CD1c-positive myeloid dendritic cell (primary cell): ENCODE measurements at regions not wholly inside any gene's neighbourhood (a gene's known extent, or its start where the extent isn't known, plus 50 kb on each side); places are given as distances from the start of the nearest gene placed in this dataset.
A peak's percentile ranks its signal among the peaks of the same experiment; 100 is the strongest.

ENCODE experiments used
- DNase-seq: peaks from one replicate; pipeline ENCODE4 v3.0.0-alpha.2; 2016; ENCODE audit errors: extremely low spot score

DNA sequence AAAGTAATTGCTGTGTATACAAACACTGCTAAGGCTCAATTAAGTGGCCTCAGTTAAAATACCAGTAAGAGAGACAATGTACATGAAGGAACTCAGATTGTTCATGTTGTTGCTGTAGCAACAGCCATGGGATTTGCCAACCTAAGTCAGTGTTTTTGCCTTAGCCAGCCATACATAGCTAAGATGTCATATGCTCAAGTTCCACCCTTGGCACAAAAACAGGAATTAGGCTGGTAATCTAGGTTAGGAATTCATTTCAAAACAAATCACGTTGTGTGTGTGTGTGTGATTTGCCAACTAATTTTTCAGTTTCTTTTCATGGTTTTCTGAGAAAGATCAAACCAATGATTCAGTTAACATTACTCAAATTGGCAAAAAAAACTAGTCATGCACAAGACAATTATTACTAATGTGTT, 143.7 kb upstream of the KCNMB2 start:
- peak; percentile 26 for DNase-seq

- no peak for DNase-seq
Measured at GRCh38 chr3:178393146-178393545, 143.1 kb upstream of the KCNMB2 start.

- DNase-seq: no peak
Measured at GRCh38 chr3:178393824-178394223, 142.4 kb upstream of the KCNMB2 start.

- no peak for DNase-seq
Measured at GRCh38 chr3:178396318-178396717, 139.9 kb upstream of the KCNMB2 start.

DNA sequence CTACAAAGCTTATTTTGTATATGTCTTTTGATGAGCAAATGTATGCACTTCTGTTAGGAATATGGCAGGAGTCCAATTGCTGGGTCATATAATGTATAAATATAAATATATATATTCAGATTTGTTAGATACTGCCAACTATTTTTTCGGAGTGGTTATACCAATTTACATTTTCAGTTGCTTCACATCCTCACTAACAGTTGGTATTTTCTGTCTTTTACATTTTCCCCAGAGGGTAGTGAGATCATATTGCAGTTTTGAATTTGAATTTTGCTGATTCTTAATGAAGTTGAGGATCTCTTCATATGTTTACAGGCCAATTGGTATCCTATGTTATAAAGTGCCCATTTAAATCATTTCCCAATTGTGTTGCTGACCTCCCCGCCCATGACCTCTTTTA, 139.0 kb upstream of the KCNMB2 start:
- DNase-seq: no peak

DNA sequence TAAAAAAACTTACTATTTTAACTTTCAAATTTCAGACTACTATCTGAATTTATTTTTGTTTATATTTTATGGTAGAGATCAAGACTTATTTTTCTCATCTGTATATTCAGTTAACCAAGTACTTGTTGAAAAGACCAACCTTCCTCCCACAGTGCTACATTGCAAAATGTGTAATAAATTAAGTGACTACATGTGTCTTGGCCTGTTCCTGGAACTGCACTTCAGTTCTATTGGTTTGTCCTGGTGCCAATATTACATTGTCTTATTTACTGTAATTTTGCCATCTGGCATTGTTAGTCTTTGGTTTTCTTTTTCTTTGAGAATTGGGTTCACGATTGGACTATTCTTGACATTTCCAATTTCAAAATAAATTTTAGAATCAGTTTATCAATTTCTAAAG, 138.4 kb upstream of the KCNMB2 start:
- no peak for DNase-seq

GRCh38 chr3:178404961-178405360, 131.3 kb upstream of the KCNMB2 start:
- no peak for DNase-seq

GRCh38 chr3:178405531-178405930, 130.7 kb upstream of the KCNMB2 start:
- no peak for DNase-seq

- DNase-seq: no peak
Measured at GRCh38 chr3:178406206-178406605, 130.0 kb upstream of the KCNMB2 start.

DNA sequence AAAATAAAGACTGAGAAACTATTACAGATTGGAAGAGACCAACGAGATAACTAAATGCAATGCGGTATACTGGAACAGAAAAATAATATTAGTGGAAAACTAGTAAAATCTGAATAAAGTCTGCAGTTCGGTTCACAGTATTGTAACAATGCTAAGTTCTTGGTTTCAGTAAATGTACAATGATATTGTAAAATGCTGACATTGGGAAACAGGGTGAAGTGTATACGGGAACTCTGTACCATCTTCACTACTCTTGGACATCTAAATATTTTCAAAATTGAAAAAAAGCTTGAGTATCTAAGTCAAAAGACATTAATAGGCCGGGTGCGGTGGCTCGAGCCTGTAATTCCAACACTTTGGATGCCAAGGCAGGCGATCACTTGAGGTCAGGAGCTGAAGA, 120.9 kb upstream of the KCNMB2 start:
- no peak for DNase-seq

DNA sequence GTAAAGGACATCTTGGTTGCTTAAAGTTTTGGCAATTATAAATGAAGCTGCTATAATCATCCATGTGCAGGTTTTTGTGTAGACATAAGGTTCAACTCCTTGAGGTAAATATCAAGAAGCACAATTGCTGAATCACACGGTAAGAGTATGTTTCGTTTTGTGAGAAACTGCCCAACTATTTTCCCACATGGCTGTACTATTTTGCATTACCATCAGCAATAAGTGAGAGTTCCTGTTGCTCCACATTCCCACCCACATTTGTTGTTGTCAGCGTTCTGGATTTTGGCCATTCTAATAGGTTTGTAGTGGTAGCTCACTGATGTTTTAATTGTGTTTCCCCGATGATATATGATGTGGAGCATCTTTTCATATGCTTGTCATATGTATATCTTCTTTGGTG, 118.5 kb upstream of the KCNMB2 start:
- no peak for DNase-seq

- DNase-seq: no peak
Measured at GRCh38 chr3:178419071-178419470, 117.2 kb upstream of the KCNMB2 start.

DNA sequence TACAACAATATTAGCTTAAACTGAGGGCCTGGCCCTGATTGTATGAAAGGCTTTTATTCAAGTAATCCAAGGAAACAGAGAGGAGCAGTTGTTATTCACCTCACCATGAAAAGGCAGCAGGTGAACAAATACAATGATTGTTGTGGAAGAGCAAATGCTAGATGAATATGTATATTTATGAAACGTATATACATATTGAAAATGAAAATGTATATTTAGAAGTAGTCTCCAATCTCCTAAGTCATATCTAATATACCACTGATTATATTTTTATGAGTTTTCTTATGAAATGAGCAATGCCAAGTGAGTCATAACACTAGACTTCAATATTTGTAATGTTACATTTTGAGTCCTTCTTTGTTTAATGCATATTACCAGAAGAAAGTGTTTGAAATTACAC, 116.2 kb upstream of the KCNMB2 start:
- no peak for DNase-seq

- no peak for DNase-seq
Measured at GRCh38 chr3:178421069-178421468, 115.2 kb upstream of the KCNMB2 start.

- no peak for DNase-seq
Measured at GRCh38 chr3:178422406-178422805, 113.8 kb upstream of the KCNMB2 start.

- DNase-seq: no peak
Measured at GRCh38 chr3:178428037-178428436, 108.2 kb upstream of the KCNMB2 start.

GRCh38 chr3:178434206-178434805, 101.9 kb upstream of the KCNMB2 start:
- DNase-seq: no peak

- no peak for DNase-seq
Measured at GRCh38 chr3:178435575-178435974, 100.7 kb upstream of the KCNMB2 start.

DNA sequence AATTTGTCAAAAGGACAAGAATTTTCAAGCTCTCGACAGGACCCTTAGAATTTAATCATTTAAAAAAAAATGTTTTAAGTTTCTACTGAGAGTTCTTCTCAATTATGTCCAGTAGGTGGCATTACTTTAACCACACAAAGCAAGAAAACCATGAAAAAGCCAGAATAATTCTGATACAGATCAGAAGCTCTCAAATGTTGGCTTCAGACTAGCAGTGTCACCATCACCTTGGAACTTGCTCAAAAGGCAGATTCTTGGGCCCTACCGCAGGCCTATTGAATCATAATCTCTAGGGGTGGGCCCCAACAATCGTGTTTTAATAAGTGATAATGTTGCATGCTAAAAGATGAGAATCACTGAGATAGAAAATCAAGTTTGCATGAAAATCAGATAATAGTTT, 99.5 kb upstream of the KCNMB2 start:
- peak; percentile 3 for DNase-seq

GRCh38 chr3:178437236-178437635, 99.0 kb upstream of the KCNMB2 start:
- peak; percentile 4 for DNase-seq

DNA sequence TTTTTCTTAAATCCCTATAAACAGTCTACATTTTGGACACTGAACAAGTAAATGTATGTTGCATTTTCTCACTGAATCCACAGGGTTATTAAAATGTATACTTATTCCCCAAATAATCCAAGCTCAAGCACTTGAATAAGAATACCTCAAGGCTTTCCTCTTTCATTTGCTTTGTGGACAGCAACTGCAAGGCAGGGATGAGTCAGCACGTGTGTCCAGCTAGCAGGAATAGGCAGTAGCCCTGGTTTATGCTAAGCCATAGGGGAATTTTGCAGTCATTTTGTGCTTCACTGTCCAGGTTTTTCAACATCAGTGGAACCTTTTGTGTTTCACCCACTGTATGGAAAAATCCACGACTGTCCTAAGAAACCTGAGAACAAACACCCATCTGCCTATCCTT, 96.7 kb upstream of the KCNMB2 start:
- no peak for DNase-seq

DNA sequence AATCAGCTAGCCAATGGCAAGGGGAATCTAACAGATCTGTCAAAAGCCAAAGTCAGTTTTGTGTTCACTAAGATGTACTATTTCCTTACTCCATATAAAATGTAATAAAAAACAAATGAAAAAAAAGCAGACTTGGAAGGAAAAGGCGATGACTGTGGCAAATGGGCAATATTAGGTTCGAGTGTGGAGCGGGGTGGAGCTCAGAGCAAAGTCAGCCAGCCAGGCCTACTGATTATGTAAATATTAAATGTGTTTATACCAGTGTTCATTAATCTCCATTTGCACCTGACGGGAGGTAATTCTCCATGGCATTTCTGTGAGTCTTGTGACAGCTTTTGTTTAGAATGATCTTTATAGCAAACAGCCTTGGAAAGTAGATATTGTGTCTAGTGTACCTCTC, 96.2 kb upstream of the KCNMB2 start:
- DNase-seq: no peak

DNA sequence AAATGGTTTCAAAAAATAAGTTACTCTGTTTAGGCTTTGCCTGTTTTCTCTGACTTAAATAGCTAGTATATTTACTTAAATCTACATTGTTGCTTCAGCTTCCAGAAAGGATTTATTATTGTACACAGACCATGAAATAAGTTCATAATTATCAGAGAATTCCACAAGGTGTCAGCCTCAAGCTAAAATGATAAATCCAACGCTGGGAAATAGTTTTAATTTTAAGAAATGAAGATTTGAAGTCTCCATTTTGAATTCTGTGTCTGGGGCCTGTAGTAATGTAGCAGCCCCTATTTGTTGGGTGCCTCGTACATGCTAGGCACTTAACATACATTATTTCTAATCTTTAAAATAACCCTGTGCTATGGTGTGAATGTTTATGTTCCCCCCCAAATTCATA, 92.6 kb upstream of the KCNMB2 start:
- no peak for DNase-seq

DNA sequence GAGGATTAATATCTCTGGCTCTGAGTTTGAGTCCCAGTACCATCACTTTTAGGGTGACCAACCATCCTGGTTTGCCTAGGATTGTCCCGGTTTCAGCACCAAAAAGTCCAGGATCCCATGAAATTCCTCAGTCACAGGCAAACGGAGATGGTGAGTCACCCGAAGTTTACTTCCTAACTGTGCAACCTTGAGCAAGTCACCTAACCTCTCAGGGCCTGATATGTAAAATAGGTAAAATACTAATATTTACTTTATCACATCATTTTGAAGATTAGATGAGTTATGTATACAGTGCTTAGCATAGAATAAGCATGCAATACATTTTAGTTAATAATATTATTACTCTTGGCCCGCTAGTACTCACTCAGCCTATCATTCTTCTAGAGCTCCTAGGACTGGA, 91.1 kb upstream of the KCNMB2 start:
- no peak for DNase-seq

- DNase-seq: no peak
Measured at GRCh38 chr3:178446059-178446458, 90.2 kb upstream of the KCNMB2 start.
